Fibroblast of villous mesenchyme (primary cell): ENCODE measurements at regions not wholly inside any gene's neighbourhood (a gene's known extent, or its start where the extent isn't known, plus 50 kb on each side); places are given as distances from the start of the nearest gene placed in this dataset.

Experiments used
- DNase-seq: peaks from one replicate; pipeline ENCODE4 v3.0.0-alpha.2; 2010; ENCODE audit warnings: low read depth
- H3K4me3 ChIP-seq: 2 replicates; pipeline ENCODE4 v1.5.1; 2011; ENCODE audit warnings: low read depth, mild to moderate bottlenecking, low read length
- CTCF ChIP-seq: IDR thresholded peaks from 2 replicates; pipeline ENCODE4 v1.5.1; 2012; ENCODE audit warnings: low read depth, mild to moderate bottlenecking, low read length; ENCODE audit not compliant: insufficient read depth

- no peak for DNase-seq
- H3K4me3 ChIP-seq: no peak overlapping the region
- no peak for TF ChIP-seq CTCF
These were observed 101.8 kb downstream of the NFKBIZ start for GRCh38 chr3:101950985-101951733.

- no peak overlapping the region for H3K4me3 ChIP-seq
- no peak for DNase-seq
- no peak for TF ChIP-seq CTCF
These were observed 105.0 kb downstream of the NFKBIZ start for GRCh38 chr3:101954361-101954760.

- H3K4me3 ChIP-seq: no peak overlapping the region
- DNase-seq: no peak
- TF ChIP-seq CTCF: no peak
These were observed 105.6 kb downstream of the NFKBIZ start for GRCh38 chr3:101954936-101955335.

GRCh38 chr3:101962055-101962454, 112.7 kb downstream of the NFKBIZ start:
- no peak for TF ChIP-seq CTCF
- DNase-seq: peak; percentile 32
- no peak overlapping the region for H3K4me3 ChIP-seq

GRCh38 chr3:101963902-101964362, 114.6 kb downstream of the NFKBIZ start:
- no peak overlapping the region for H3K4me3 ChIP-seq
- DNase-seq: peak; percentile 47
- no peak for TF ChIP-seq CTCF

GRCh38 chr3:101964861-101965260, 115.5 kb downstream of the NFKBIZ start:
- no peak for DNase-seq

More at GRCh38 chr3:101964861-101965260, 115.5 kb downstream of the NFKBIZ start:
- no peak for TF ChIP-seq CTCF
- no peak overlapping the region for H3K4me3 ChIP-seq
